ENCODE measurements at regions not wholly inside any gene's neighbourhood (a gene's known extent, or its start where the extent isn't known, plus 50 kb on each side); places are given as distances from the start of the nearest gene placed in this dataset.
"Not testable (repeated sequence)": the region's sequence is repeated elsewhere in the genome, so short reads cannot be mapped to it uniquely, and the experiment has no call there.

- Mint-ChIP-seq H3K4me3 (ENCODE audit: low read depth) (no peak overlapping the region), H3K9me3 (no peaks in the 10 kb centered on the region)
Measured at GRCh38 chr10:123250640-123251039, 96.4 kb downstream of the BUB3 start.

DNA sequence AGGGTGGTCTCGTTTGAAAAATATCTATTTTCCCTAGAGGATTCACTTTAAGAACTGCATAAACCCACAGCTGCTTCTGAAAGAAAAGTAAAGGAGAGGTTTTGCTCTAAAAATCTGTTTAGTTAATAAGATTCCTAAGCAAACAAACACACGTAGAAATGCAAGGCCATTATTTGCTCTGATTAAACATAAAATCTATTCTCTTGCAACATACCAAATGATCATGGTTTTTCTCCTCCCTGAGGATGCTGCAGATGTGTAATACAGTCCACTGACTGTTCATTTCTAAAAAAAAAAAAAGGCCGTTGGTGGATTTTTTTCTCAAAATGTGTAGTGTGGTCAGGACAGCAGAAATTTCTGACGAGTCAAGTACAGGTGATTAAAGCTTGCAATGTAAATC is 98.6 kb downstream of the BUB3 start:
- Mint-ChIP-seq H3K9me3 (no peaks in the 10 kb centered on the region), H3K27me3 (ENCODE audit: low read depth) (no peaks in the 10 kb centered on the region), H3K27ac (no peak overlapping the region), H3K36me3 (ENCODE audit: low read depth) (no peaks in the 10 kb centered on the region), H3K4me3 (ENCODE audit: low read depth) (no peak overlapping the region), H3K4me1 (ENCODE audit: low read depth) (no peaks in the 10 kb centered on the region)
- no peak for DNase-seq (ENCODE audit: low spot score)
- intact Hi-C loops (cut with micrococcal nuclease), result no loop called here

More at GRCh38 chr10:123250640-123251039, 96.4 kb downstream of the BUB3 start:
- no peak for DNase-seq (ENCODE audit: low spot score)
- intact Hi-C loops (cut with micrococcal nuclease), result no loop called here
- H3K27ac Mint-ChIP-seq, result no peak overlapping the region
- no peaks in the 10 kb centered on the region for H3K4me1 Mint-ChIP-seq (ENCODE audit: low read depth)
- no peaks in the 10 kb centered on the region for H3K36me3 Mint-ChIP-seq (ENCODE audit: low read depth)
- no peaks in the 10 kb centered on the region for H3K27me3 Mint-ChIP-seq (ENCODE audit: low read depth)

GRCh38 chr10:123254343-123254742 is 100.1 kb downstream of the BUB3 start:
- H3K27ac Mint-ChIP-seq; H3K36me3 Mint-ChIP-seq (ENCODE audit: low read depth); intact Hi-C loops (cut with micrococcal nuclease); H3K9me3 Mint-ChIP-seq; H3K4me1 Mint-ChIP-seq (ENCODE audit: low read depth); DNase-seq (ENCODE audit: low spot score); H3K27me3 Mint-ChIP-seq (ENCODE audit: low read depth); H3K4me3 Mint-ChIP-seq (ENCODE audit: low read depth): not testable (repeated sequence)

DNA sequence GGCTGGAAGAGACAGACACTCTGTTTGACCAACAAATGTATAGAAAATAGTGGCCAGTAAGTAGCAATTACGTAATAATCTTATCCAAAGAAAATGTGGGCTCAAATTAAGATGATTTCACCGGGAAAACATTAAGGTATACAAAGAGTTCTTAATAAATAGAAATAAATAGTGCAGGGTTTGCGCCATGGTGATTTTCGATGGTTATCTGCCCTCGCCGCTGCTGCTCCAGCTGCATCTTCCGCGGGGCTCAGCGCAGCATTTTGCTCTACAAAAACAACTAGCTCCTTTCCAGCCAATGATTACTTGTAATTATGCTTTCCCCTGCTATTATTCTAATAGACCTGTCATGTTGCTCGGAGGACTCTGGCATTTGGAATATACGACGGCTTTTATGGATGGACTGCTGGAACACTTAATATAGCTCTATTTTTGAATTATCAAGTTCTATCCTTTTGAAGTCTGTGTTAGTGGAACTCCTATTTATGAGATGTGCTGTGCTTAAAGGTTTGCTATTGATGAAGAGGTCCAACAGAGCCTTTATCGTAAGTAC is 103.8 kb downstream of the BUB3 start:
- H3K27me3 Mint-ChIP-seq (ENCODE audit: low read depth), result peaks cover 3% of the 10 kb centered on the region
- intact Hi-C loops (cut with micrococcal nuclease), result no loop called here
- H3K4me1 Mint-ChIP-seq (ENCODE audit: low read depth), result no peaks in the 10 kb centered on the region
- no peak overlapping the region for H3K27ac Mint-ChIP-seq
- DNase-seq (ENCODE audit: low spot score), result no peak
- no peaks in the 10 kb centered on the region for H3K36me3 Mint-ChIP-seq (ENCODE audit: low read depth)
- no peak overlapping the region for H3K4me3 Mint-ChIP-seq (ENCODE audit: low read depth)
- no peaks in the 10 kb centered on the region for H3K9me3 Mint-ChIP-seq

GRCh38 chr10:123259081-123259480 is 104.9 kb downstream of the BUB3 start:
- Mint-ChIP-seq H3K27me3 (ENCODE audit: low read depth) (peaks cover 3% of the 10 kb centered on the region), H3K4me3 (ENCODE audit: low read depth) (no peak overlapping the region), H3K36me3 (ENCODE audit: low read depth) (no peaks in the 10 kb centered on the region), H3K9me3 (no peaks in the 10 kb centered on the region), H3K27ac (no peak overlapping the region), H3K4me1 (ENCODE audit: low read depth) (no peaks in the 10 kb centered on the region)
- intact Hi-C loops (cut with micrococcal nuclease), result no loop called here
- no peak for DNase-seq (ENCODE audit: low spot score)

DNA sequence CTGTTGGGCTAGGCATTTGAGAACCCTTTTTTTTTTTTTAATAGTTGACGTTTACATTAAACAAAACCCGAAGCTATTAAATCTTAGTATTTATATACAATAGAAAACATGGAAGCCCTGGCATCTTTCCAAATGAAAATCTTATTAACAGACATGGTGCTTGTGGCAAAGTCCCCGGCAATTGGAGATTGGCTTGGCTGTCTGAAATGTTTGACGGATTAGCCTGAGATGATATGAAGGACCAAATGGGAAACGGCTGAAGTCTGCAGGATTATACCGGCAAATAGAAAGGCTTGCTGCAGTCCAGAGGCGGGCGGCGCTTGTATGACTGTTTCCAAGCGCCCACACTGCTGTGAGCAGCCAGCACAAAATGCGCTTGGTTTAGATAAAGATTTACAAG is 105.6 kb downstream of the BUB3 start:
- intact Hi-C loops (cut with micrococcal nuclease), result no loop called here
- no peaks in the 10 kb centered on the region for H3K36me3 Mint-ChIP-seq (ENCODE audit: low read depth)
- H3K4me3 Mint-ChIP-seq (ENCODE audit: low read depth), result no peak overlapping the region
- H3K9me3 Mint-ChIP-seq, result no peaks in the 10 kb centered on the region
- no peak for DNase-seq (ENCODE audit: low spot score)
- H3K27me3 Mint-ChIP-seq (ENCODE audit: low read depth), result peaks cover 3% of the 10 kb centered on the region
- no peaks in the 10 kb centered on the region for H3K4me1 Mint-ChIP-seq (ENCODE audit: low read depth)
- no peak overlapping the region for H3K27ac Mint-ChIP-seq

DNA sequence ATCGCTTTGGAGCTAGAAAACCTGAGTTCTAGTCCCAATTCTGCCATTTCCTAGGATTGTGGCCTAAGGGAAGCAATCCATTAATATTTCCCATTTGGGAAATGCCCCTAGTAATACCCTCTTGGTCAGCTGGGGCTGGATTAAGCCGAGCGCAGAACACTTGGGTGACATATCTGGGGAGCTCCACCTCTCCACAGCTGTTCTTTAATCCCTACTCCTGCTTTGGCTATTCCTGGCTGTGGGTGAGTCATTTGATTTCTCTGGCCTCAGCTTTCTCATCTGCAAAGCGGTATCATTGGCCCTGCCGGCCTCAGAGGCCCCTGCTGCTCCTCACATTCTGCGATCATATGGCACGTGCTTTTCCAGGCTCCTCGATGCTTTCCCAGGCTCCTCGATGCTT is 108.3 kb downstream of the BUB3 start:
- H3K4me3 Mint-ChIP-seq (ENCODE audit: low read depth), result no peak overlapping the region
- DNase-seq (ENCODE audit: low spot score), result no peak
- H3K27ac Mint-ChIP-seq, result no peak overlapping the region
- H3K9me3 Mint-ChIP-seq, result no peaks in the 10 kb centered on the region
- H3K27me3 Mint-ChIP-seq (ENCODE audit: low read depth), result peaks cover 6% of the 10 kb centered on the region
- intact Hi-C loops (cut with micrococcal nuclease), result no loop called here
- no peaks in the 10 kb centered on the region for H3K4me1 Mint-ChIP-seq (ENCODE audit: low read depth)
- H3K36me3 Mint-ChIP-seq (ENCODE audit: low read depth), result no peaks in the 10 kb centered on the region

GRCh38 chr10:123266971-123267370 is 112.8 kb downstream of the BUB3 start:
- Mint-ChIP-seq H3K4me1 (ENCODE audit: low read depth) (no peaks in the 10 kb centered on the region), H3K27ac (no peak overlapping the region), H3K27me3 (ENCODE audit: low read depth) (peaks cover 7% of the 10 kb centered on the region), H3K9me3 (no peaks in the 10 kb centered on the region), H3K4me3 (ENCODE audit: low read depth) (no peak overlapping the region), H3K36me3 (ENCODE audit: low read depth) (no peaks in the 10 kb centered on the region)
- no peak for DNase-seq (ENCODE audit: low spot score)
- intact Hi-C loops (cut with micrococcal nuclease), result no loop called here

GRCh38 chr10:123269017-123269552 is 114.9 kb downstream of the BUB3 start:
- Mint-ChIP-seq H3K27me3 (ENCODE audit: low read depth) (peaks cover 9% of the 10 kb centered on the region), H3K36me3 (ENCODE audit: low read depth) (no peaks in the 10 kb centered on the region), H3K4me1 (ENCODE audit: low read depth) (no peaks in the 10 kb centered on the region), H3K27ac (no peak overlapping the region), H3K4me3 (ENCODE audit: low read depth) (no peak overlapping the region), H3K9me3 (no peaks in the 10 kb centered on the region)
- no peak for DNase-seq (ENCODE audit: low spot score)
- intact Hi-C loops (cut with micrococcal nuclease), result no loop called here

DNA sequence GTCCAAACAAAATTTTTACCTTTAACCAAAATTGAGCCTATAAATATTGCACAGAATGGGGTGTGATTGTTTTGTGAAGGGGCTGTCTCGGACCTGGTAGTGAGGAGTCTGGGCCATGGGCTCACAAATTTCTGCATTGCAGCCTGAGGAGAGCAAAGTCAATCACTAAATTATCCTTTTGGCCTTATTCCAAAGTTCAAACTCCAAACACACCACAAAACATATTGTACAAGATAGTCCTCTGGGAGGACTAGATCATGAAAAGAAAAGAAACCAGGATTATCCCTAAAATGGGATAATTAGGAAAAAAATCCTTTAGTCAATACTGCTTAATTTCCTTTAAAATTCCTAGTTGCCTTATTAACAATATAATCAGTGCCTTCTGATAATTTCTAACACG is 115.5 kb downstream of the BUB3 start:
- no peak overlapping the region for H3K4me3 Mint-ChIP-seq (ENCODE audit: low read depth)
- no peaks in the 10 kb centered on the region for H3K9me3 Mint-ChIP-seq
- H3K27ac Mint-ChIP-seq, result no peak overlapping the region
- H3K27me3 Mint-ChIP-seq (ENCODE audit: low read depth), result peaks cover 14% of the 10 kb centered on the region
- intact Hi-C loops (cut with micrococcal nuclease), result no loop called here
- no peak for DNase-seq (ENCODE audit: low spot score)
- no peaks in the 10 kb centered on the region for H3K36me3 Mint-ChIP-seq (ENCODE audit: low read depth)
- no peaks in the 10 kb centered on the region for H3K4me1 Mint-ChIP-seq (ENCODE audit: low read depth)

GRCh38 chr10:123270221-123270620 is 116.0 kb downstream of the BUB3 start:
- DNase-seq (ENCODE audit: low spot score), result no peak
- Mint-ChIP-seq H3K4me3 (ENCODE audit: low read depth) (no peak overlapping the region), H3K9me3 (no peaks in the 10 kb centered on the region), H3K27me3 (ENCODE audit: low read depth) (peaks cover 18% of the 10 kb centered on the region), H3K36me3 (ENCODE audit: low read depth) (no peaks in the 10 kb centered on the region), H3K27ac (no peak overlapping the region), H3K4me1 (ENCODE audit: low read depth) (no peaks in the 10 kb centered on the region)
- intact Hi-C loops (cut with micrococcal nuclease), result no loop called here

- no peak for DNase-seq (ENCODE audit: low spot score)
- Mint-ChIP-seq H3K27me3 (ENCODE audit: low read depth) (peaks cover 24% of the 10 kb centered on the region), H3K4me1 (ENCODE audit: low read depth) (no peaks in the 10 kb centered on the region), H3K4me3 (ENCODE audit: low read depth) (no peak overlapping the region), H3K36me3 (ENCODE audit: low read depth) (no peaks in the 10 kb centered on the region), H3K27ac (no peak overlapping the region), H3K9me3 (no peaks in the 10 kb centered on the region)
- intact Hi-C loops (cut with micrococcal nuclease), result no loop called here
Measured at GRCh38 chr10:123270806-123271205, 116.6 kb downstream of the BUB3 start.

DNA sequence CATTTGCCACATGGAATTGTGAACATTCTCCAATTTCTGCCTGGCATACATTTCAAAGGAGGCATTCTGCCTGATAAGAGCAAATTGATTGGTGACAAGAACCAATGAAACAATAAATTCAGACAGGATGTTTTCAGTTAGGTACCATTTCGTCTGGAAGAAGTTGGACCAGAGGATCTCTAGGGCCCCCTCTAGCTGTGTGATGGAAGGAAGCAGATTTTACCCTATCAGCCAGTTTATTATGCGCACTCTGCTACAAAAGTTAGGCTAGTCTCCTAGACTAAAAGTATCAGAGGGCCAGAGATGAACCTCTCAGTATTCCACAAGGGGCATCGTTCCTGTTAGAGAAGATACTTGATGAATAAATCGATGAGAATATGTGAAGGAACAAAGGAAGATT is 118.0 kb downstream of the BUB3 start:
- DNase-seq (ENCODE audit: low spot score), result no peak
- Mint-ChIP-seq H3K4me1 (ENCODE audit: low read depth) (no peaks in the 10 kb centered on the region), H3K9me3 (peaks cover 4% of the 10 kb centered on the region), H3K27ac (no peak overlapping the region), H3K27me3 (ENCODE audit: low read depth) (peaks cover 23% of the 10 kb centered on the region), H3K36me3 (ENCODE audit: low read depth) (no peaks in the 10 kb centered on the region), H3K4me3 (ENCODE audit: low read depth) (no peak overlapping the region)
- intact Hi-C loops (cut with micrococcal nuclease), result no loop called here

Data from activated T-helper 2 cell treated with anti-CD3 and anti-CD28 coated beads, Interferon-gamma antibody, Interleukin-2, Interleukin-4, amounts not matched to agents 10 μg/mL and 5 μg/mL and 100 μg/mL, durations not matched to agents 14 hours and 24 hours and 36 hours (primary cell).